NCI-H748 (cell line): ENCODE measurements at regions not wholly inside any gene's neighbourhood (a gene's known extent, or its start where the extent isn't known, plus 50 kb on each side); places are given as distances from the start of the nearest gene placed in this dataset.
"Not testable (repeated sequence)": the region's sequence is repeated elsewhere in the genome, so short reads cannot be mapped to it uniquely, and the experiment has no call there.

Experiments used
- DNase-seq: peaks from one replicate; lab custom pipeline; 2025; ENCODE audit not compliant: unreplicated experiment; lab: John Stamatoyannopoulos, UW

- no peak for DNase-seq
These were observed 67.3 kb upstream of the VCAN start for GRCh38 chr5:83404182-83404716.

- no peak for DNase-seq
These were observed 65.9 kb upstream of the VCAN start for GRCh38 chr5:83405662-83406061.

DNA sequence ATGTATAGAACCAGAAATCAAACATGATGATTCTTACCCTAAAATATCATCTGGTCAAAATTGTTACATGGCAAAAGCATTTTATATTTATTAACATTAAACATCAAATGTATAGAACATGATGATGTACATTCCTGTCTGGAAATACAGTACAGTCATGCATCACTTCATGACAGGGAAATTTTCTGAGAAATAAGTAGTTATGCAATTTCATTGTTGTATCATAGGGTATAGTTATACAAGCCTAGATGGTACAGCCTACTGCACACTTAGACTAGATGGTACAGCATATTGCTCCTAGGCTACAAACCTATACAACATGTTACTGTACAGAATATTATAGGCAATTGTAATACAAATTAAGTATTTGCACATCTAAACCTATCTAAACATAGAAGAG lies 64.6 kb upstream of the VCAN start:
- DNase-seq = no peak

- DNase-seq = no peak
These were observed 63.6 kb upstream of the VCAN start for GRCh38 chr5:83407931-83408330.

DNA sequence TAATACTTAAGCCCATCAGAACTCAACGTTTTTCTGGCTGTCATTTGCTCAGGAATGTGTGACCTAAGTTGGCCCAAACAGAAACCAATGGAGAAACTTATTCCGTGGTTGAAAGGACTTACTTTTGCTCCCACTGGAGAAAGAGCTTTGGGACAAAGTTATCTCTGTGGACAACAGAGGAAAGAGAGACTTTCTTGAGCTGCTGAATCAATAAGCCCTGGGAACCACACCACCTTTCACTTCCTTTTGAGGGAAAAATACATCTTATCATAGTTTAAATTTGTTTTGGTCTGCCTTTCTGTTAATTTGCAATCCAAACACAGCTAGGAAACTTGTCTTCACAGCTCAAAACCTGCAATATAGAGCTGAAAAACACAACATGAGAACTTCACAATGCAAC lies 62.8 kb upstream of the VCAN start:
- no peak for DNase-seq

DNA sequence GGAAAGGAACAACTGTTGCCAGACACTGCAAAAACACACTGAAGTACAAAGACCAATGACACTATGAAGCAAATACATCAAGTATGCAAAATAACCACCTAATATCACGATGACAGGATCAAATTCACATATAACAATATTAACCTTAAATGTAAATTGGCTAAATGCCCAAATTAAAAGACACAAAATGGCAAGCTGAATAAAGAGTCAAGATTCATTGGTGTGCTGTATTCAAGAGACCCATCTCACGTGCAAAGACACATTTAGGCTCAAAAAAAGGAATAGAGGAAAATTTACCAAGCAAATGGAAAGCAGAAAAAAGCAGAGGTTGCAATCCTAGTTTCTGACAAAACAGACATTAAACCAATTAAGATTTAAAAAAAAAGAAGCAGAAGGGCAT lies 61.8 kb upstream of the VCAN start:
- not testable (repeated sequence) for DNase-seq

GRCh38 chr5:83410319-83410718 lies 61.2 kb upstream of the VCAN start:
- DNase-seq = not testable (repeated sequence)

DNA sequence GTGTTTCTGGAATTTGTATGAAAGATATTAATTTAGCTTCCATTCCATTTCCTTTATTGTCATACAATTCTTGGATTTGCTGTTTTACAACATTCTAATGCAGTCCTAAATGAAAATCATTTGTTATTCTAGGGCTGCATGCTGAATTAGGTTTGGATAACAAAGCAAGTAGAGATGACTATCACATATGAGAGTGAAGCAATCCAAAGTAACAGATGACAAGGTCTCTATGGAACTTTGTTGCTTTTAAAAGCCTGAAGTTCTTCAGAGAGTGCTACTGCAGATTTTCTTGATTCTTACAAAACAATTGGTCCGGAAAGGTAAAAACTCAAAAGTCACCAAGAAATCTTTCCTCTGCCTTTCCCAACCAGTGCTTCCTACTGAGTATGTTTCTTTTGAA lies 56.9 kb upstream of the VCAN start:
- DNase-seq = no peak

GRCh38 chr5:83417884-83418283 lies 53.7 kb upstream of the VCAN start:
- DNase-seq = peak; percentile 38

- peak; percentile 58 for DNase-seq
These were observed 52.9 kb upstream of the VCAN start for GRCh38 chr5:83418356-83419321.
